ENCODE measurements at regions not wholly inside any gene's neighbourhood (a gene's known extent, or its start where the extent isn't known, plus 50 kb on each side); places are given as distances from the start of the nearest gene placed in this dataset.

DNA sequence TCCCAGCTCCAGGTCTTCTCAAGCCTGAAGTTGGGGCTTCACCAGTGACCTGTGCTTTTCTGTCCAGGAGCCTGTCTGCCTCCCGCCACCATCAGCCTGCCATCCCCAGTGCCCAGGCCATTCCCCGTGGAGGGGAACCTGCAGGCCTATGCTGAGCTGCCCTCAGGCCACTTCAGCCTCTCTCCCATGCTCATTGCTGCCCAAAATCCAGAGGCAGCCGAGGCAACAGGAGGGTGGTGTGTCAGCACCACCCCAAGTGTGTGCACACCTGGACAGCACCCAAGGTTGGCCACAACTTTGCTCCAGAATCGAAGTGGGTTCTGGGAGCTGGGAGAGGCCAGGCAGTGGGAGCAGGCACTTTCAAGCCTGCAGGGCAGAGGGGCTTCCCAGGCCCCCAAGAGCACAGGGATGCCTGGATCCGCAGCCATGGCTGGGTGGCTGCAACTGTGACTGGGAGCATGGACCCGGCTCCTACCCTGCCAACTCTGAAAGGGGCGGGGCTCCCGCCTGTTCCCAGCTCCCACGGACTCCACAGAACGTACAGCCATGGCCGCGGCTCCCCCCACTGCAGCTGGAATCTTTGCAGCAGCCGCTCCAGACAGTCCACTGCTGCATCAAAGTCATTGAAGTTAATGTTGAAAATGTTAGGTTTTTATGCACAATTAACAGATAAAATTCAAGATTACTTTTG, 1747.0 kb downstream of the OLFM4 start:
- no peaks in the 10 kb centered on the region for H3K36me3 ChIP-seq (ENCODE audit: control insufficient read depth in 2 of 4, insufficient read depth in 4 of 4, low read length in 3 of 4)
- H3K9ac ChIP-seq (replicated peaks in 1 of 4; ENCODE audit: extremely low read depth in 1 of 4, low read depth in 3 of 4, low read length in 3 of 4), result no peak overlapping the region
- ChIA-PET CTCF (ENCODE audit: partially characterized antibody) (interaction anchor here (1.0 to 1.5 kb wide), 4 partner anchors 9 to 470 kb away, joined by 3 read pairs; no protein-coding TSS in a partner anchor), POLR2A (ENCODE audit: partially characterized antibody) (no interaction called here)
- no peaks in the 10 kb centered on the region for H3K23me2 ChIP-seq (ENCODE audit: low read depth, low read length)
- no peak overlapping the region for H3K18ac ChIP-seq (ENCODE audit: extremely low read depth, low read length)
- H3K4me2 ChIP-seq (ENCODE audit: insufficient read depth in 1 of 2, low read depth in 2 of 2, low read length in 2 of 2), result no peak overlapping the region
- no peak overlapping the region for H3K23ac ChIP-seq (ENCODE audit: insufficient read length)
- H2AK5ac ChIP-seq (ENCODE audit: low read depth, low read length), result 0 out of 2 replicates have a peak overlapping the region, but pooled peaks have one; percentile 24
- no peaks in the 10 kb centered on the region for H3K79me1 ChIP-seq (ENCODE audit: low read depth, low read length)
- no peaks in the 10 kb centered on the region for H3K79me2 ChIP-seq (ENCODE audit: control insufficient read depth in 1 of 2, insufficient read depth in 2 of 2, low read length in 2 of 2)
- no peak for FAIRE-seq
- no peak overlapping the region for H3K4me3 ChIP-seq (ENCODE audit: extremely low read depth in 1 of 4, insufficient read depth in 2 of 4, low read depth in 3 of 4, low read length in 4 of 4)
- 94% methylated on average over 13 of the region's 13 CpGs; no CpG with 5 or more reads in 1 of the 2 experiments for WGBS, 2 experiments (ENCODE audit: extremely low coverage in 1 of 2, insufficient coverage in 1 of 2, insufficient read length in 1 of 2, insufficient replicate concordance in 2 of 2, low coverage in 1 of 2, low lambda C conversion rate in 2 of 2, missing lambda C conversion rate in 1 of 2)
- no peak for DNase-seq (ENCODE audit: low read depth in 1 of 2, low spot score in 2 of 2)
- H4K5ac ChIP-seq (ENCODE audit: insufficient read length, low read depth, low read length), result no peak overlapping the region
- H3K4me1 ChIP-seq (replicated peaks in 1 of 4; ENCODE audit: control insufficient read depth in 3 of 4, insufficient read depth in 4 of 4, low read length in 3 of 4), result no peaks in the 10 kb centered on the region
- no peak overlapping the region for H3K56ac ChIP-seq (replicated peaks; ENCODE audit: insufficient read length, low read depth, low read length)
- H4K91ac ChIP-seq (replicated peaks; ENCODE audit: insufficient read length, low read length), result no peak overlapping the region
- no peak overlapping the region for H4K8ac ChIP-seq (ENCODE audit: extremely low read depth, insufficient read depth, low read length)
- H3K27me3 ChIP-seq (replicated peaks in 1 of 4; ENCODE audit: control insufficient read depth in 3 of 4, extremely low read depth in 1 of 4, insufficient read depth in 3 of 4, low read length in 3 of 4), result no peaks in the 10 kb centered on the region
- no peak overlapping the region for H2BK20ac ChIP-seq (ENCODE audit: low read length)
- no peak overlapping the region for H3K4ac ChIP-seq (replicated peaks; ENCODE audit: insufficient read length, low read depth, low read length)
- H3K14ac ChIP-seq (ENCODE audit: insufficient read length), result no peak overlapping the region
- peaks cover 0 to 3% of the 10 kb centered on the region in 2 experiments; a peak in 1 of 4 replicates for H3K9me3 ChIP-seq (ENCODE audit: insufficient read depth in 2 of 2, low read depth in 1 of 2, low read length in 1 of 2)
- H2AFZ ChIP-seq (ENCODE audit: low read length), result no peak overlapping the region
- H2BK12ac ChIP-seq (ENCODE audit: low read depth, low read length), result no peak overlapping the region
- H2BK120ac ChIP-seq (replicated peaks; ENCODE audit: low read depth, low read length), result no peak overlapping the region
- H3K27ac ChIP-seq (ENCODE audit: low read depth, low read length), result no peak overlapping the region
- H2BK5ac ChIP-seq (ENCODE audit: low read depth, low read length), result no peak overlapping the region
- no peaks in the 10 kb centered on the region for H4K20me1 ChIP-seq (replicated peaks in 1 of 2; ENCODE audit: control insufficient read depth in 1 of 2, insufficient read depth in 2 of 2, low read length in 2 of 2)
- H2BK15ac ChIP-seq (ENCODE audit: low read length), result no peak overlapping the region
- TF ChIP-seq CREB1 (IDR thresholded peaks at IDR 0.05) (no peak), BCL11A (IDR thresholded peaks at IDR 0.05; ENCODE audit: low read depth in 2 of 2, low read length in 2 of 2) (no peak), CTBP2 (IDR thresholded peaks at IDR 0.05; ENCODE audit: borderline replicate concordance, insufficient read depth, insufficient read length, low read length) (no peak), JUN (IDR thresholded peaks at IDR 0.05; ENCODE audit: low read depth, low read length) (no peak), SIRT6 (IDR thresholded peaks at IDR 0.05; ENCODE audit: low read length) (no peak), ASH2L (IDR thresholded peaks at IDR 0.05; ENCODE audit: low read length) (no peak), RNF2 (IDR thresholded peaks at IDR 0.05; ENCODE audit: borderline replicate concordance, low read depth, low read length, missing control alignments, poor library complexity, severe bottlenecking) (no peak), CHD2 (IDR thresholded peaks at IDR 0.05; ENCODE audit: low read length) (no peak), KDM1A (IDR thresholded peaks at IDR 0.05; ENCODE audit: borderline replicate concordance, low read length) (no peak), MAFK (IDR thresholded peaks at IDR 0.05; ENCODE audit: low read depth, low read length) (no peak), CHD1 (IDR thresholded peaks at IDR 0.05; ENCODE audit: low read depth, low read length) (no peak)
- TF ChIP-seq, protein P1, sequence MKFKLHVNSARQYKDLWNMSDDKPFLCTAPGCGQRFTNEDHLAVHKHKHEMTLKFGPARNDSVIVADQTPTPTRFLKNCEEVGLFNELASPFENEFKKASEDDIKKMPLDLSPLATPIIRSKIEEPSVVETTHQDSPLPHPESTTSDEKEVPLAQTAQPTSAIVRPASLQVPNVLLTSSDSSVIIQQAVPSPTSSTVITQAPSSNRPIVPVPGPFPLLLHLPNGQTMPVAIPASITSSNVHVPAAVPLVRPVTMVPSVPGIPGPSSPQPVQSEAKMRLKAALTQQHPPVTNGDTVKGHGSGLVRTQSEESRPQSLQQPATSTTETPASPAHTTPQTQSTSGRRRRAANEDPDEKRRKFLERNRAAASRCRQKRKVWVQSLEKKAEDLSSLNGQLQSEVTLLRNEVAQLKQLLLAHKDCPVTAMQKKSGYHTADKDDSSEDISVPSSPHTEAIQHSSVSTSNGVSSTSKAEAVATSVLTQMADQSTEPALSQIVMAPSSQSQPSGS (IDR thresholded peaks at IDR 0.05; ENCODE audit: low read length), result no peak

All from H1 (cell line).